HG03354 (cell line): ENCODE measurements at regions not wholly inside any gene's neighbourhood (a gene's known extent, or its start where the extent isn't known, plus 50 kb on each side); places are given as distances from the start of the nearest gene placed in this dataset.

Experiments
- ATAC-seq: cut with Tn5 transposase; IDR thresholded peaks from one replicate; pipeline ENCODE4 v1.9.1; 2021; ENCODE audit warnings: mild to moderate bottlenecking; ENCODE audit not compliant: unreplicated experiment, poor library complexity, severe bottlenecking

GRCh38 chr3:144275005-144275404 is 303.4 kb downstream of the DIPK2A start:
- no peak for ATAC-seq

- ATAC-seq, result no peak
Measured at GRCh38 chr3:144282313-144282712, 310.7 kb downstream of the DIPK2A start.

- no peak for ATAC-seq
Measured at GRCh38 chr3:144286235-144286910, 314.8 kb downstream of the DIPK2A start.

GRCh38 chr3:144287001-144287400 is 315.4 kb downstream of the DIPK2A start:
- ATAC-seq, result no peak

GRCh38 chr3:144289057-144289456 is 317.4 kb downstream of the DIPK2A start:
- ATAC-seq, result no peak

GRCh38 chr3:144294659-144295538 is 323.3 kb downstream of the DIPK2A start:
- ATAC-seq, result peak; percentile 87

GRCh38 chr3:144295613-144296012 is 324.0 kb downstream of the DIPK2A start:
- ATAC-seq, result no peak

GRCh38 chr3:144296808-144297207 is 325.2 kb downstream of the DIPK2A start:
- ATAC-seq, result no peak

GRCh38 chr3:144301863-144302262 is 330.2 kb downstream of the DIPK2A start:
- no peak for ATAC-seq

- ATAC-seq, result no peak
Measured at GRCh38 chr3:144307951-144308350, 336.3 kb downstream of the DIPK2A start.

GRCh38 chr3:144308396-144308795 is 336.8 kb downstream of the DIPK2A start:
- no peak for ATAC-seq

GRCh38 chr3:144312702-144313101 is 341.1 kb downstream of the DIPK2A start:
- ATAC-seq, result no peak

GRCh38 chr3:144314946-144315345 is 343.3 kb downstream of the DIPK2A start:
- ATAC-seq, result no peak

GRCh38 chr3:144317961-144318360 is 346.3 kb downstream of the DIPK2A start:
- ATAC-seq, result no peak

- ATAC-seq, result no peak
Measured at GRCh38 chr3:144324076-144324475, 352.5 kb downstream of the DIPK2A start.

GRCh38 chr3:144332868-144333267 is 361.2 kb downstream of the DIPK2A start:
- ATAC-seq, result no peak

GRCh38 chr3:144341471-144341870 is 369.8 kb downstream of the DIPK2A start:
- ATAC-seq, result no peak

GRCh38 chr3:144343343-144343742 is 371.7 kb downstream of the DIPK2A start:
- no peak for ATAC-seq

- ATAC-seq, result no peak
Measured at GRCh38 chr3:144343777-144344176, 372.2 kb downstream of the DIPK2A start.

GRCh38 chr3:144344925-144345548 is 373.4 kb downstream of the DIPK2A start:
- ATAC-seq, result no peak

- ATAC-seq, result no peak
Measured at GRCh38 chr3:144350125-144350524, 378.5 kb downstream of the DIPK2A start.
